HG03432 (cell line): ENCODE measurements at regions not wholly inside any gene's neighbourhood (a gene's known extent, or its start where the extent isn't known, plus 50 kb on each side); places are given as distances from the start of the nearest gene placed in this dataset.
"Not testable (repeated sequence)": the region's sequence is repeated elsewhere in the genome, so short reads cannot be mapped to it uniquely, and the experiment has no call there.

Source experiments
- ATAC-seq: cut with Tn5 transposase; IDR thresholded peaks from one replicate; pipeline ENCODE4 v1.9.1; 2021; ENCODE audit warnings: mild to moderate bottlenecking, moderate library complexity; ENCODE audit not compliant: unreplicated experiment

DNA sequence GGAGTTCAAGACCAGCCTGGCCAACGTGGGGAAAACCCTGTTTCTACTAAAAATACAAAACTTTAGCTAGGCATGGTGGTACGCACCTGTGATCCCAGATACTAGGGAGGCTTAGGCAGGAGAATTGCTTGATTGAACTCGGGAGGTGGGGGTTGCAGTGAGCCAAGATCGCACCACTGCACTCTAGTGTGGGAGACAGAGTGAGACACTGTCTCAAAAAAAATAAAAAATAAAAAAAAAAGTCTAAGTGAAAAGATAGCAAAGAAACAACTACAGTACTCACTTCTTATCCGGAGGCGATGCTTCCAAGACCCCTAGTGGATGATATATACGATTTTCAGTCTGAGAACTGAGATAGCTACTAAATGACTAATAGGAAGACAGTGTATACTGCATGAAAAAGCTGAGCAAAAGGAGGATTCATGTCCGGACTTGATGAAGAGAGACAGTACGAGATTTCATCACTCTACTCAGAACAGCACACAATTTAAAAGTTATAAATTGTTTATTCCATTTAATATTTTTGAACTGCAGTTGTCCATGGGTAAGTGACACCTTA is 138.7 kb upstream of the GOLGA6L6 start:
- ATAC-seq: not testable (repeated sequence)

DNA sequence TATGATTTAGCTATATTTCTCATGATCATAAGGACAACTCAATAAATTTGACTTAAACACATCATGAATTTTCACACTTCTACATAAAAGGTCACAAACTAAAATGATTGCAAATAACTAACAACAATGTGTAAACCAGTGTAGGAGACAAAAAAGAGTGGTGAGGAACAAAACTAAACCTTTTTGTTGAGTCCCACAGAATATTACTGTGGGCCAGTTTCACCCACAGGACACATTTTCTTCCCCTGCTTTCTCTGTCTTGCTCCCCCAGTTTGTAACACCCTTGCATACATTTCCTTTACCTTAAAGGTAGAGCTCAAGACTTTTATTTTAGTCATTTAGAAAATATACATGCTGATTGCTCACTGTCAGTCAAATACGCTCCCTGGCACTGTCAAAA is 130.9 kb upstream of the GOLGA6L6 start:
- no peak for ATAC-seq

DNA sequence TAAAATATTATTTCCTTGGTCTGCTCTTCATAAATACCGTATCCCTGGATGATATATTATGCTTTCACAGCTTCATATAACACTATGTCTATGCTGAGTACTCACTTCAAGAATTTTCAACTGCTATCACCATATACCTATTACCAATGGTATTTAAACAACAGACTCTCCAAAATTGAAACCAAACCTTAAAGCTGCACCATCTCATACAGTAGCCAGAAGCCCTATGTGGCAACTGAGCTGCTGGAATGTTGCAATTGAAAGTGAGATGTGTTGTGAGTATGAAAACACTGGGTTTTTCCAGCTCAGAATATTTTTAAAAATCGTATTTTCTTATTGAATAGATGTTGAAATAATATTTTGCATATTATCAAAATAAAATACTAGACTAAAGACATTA is 130.1 kb upstream of the GOLGA6L6 start:
- ATAC-seq: no peak

DNA sequence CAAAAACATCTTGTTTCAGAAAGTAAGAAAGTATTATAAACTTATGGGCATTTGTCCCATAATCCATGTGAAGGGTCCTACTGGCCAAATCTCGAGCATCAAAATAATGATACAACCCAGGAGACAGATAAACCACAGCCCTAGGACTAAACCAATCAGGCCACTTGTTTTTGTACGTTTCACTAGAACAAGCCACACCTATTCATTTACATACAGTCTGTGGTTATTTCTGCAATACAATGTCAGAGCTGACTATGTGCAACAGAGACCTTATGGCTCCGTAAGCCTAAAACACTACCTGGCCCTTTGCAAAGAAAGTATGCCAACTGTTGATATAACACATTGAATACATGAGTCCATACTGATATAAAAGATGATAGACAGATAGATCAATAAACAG is 124.8 kb upstream of the GOLGA6L6 start:
- ATAC-seq: not testable (repeated sequence)

DNA sequence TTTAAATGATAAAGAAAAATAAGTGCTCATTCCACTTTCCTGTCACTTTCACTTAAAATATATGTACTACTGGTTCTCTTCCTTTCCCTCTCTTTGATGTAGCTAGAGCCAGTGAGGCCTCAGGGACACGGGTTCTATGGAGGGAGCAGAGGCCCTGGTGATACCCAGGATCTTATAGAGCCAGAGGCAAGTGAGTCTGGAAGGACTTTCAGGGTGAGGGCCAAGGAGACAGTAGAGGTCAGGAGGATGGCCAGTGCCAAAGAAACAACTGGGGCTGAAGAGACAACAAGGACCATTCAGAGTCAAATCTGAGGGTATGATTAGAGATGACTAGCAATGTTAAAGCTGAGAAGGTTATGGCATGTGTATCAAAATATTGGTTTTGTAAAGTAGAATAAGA is 124.1 kb upstream of the GOLGA6L6 start:
- no peak for ATAC-seq

DNA sequence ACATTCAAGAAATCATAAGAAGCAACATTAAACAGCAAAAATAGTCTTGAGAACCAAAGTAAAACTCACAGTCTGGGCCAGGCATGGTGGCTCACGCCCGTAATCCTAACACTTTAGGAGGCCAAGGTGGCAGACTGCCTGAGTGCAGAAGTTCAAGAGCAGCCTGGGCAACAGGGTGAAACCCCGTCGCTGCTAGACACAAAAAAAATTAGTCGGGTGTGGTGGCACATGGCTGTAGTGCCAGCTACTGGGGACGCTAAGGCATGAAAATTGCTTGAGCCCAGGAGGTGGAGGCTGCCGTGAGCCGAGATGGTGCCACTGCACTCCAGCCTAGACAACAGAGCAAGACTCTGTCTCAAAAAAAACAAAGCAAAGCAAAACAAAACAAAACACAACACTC is 117.7 kb upstream of the GOLGA6L6 start:
- no peak for ATAC-seq

DNA sequence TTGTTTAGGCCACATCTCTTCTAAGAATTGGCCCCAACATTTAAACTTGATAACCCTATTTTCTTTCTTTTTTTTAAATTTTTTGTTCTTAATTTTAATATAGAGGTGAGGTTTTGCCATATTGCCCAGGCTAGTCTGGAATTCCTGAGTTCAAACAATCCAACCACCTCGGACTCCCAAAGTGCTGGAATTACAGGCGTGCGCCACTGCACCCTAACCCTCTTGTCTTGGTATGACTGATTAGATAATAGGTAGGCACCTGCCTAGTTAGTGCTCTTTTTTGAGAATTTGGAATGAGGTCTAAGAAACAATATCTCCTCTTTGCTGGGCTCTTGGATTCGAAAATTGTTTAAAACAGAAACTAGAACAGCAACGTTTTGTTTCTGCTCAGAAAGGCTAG is 116.4 kb upstream of the GOLGA6L6 start:
- ATAC-seq: no peak

DNA sequence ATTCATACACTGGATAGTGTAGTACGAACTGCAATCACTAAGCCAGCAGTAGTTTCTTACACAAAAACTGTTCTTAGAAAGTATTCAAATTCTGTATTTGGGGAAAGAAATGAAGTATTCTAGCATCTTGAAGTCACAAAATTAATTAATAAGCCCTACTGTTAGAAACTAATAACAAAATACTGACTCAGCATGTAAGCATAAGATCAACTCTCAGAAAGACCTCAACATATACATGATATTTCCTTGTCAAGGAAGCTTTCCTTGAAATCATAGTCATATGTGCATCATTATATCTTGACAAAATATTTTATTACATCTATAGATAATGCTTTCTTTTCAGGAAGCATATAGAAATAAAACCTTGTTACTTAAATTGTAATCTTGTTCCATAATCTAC is 115.5 kb upstream of the GOLGA6L6 start:
- ATAC-seq: no peak

DNA sequence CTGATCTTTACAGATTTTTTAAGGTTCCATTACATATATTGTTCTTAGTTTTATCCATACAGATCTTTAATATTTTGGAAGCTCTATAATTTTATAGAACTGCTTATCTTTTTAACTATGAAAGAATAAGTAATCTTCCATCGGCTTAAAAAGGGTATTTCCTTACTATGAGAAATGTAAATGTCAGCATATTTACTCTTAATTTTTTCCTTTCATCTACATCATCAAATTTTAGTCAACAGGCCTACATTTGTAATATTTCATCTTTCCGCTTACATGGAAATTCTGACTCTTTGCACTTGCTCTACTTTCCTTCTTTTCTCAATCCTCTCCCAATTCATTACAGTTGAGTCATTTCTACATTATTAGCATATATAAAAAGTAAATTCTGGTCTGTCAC is 111.3 kb upstream of the GOLGA6L6 start:
- no peak for ATAC-seq

DNA sequence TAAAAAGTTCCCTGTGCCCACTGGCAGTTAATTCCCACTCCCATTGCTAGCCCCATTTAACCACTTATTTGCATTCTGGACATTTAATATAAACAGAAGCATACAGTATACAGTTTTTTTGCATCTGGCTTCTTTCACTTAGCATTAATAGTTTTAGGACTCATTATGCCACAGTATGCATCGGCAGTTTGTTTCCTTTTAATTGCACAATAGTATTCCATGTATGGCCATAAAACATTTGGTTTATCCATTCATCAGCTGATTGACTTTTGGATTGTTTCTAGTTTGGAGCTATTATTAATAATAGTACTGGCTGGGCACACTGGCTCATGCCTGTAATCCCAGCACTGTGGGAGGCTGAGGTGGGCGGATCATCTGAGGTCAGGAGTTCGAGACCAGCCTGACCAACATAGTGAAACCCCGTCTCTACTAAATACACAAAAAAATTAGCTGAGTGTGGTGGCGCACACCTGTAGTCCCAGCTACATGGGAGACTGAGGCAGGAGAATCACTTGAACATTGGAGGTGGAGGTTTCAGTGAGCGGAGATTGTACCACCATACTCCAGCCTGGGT is 106.9 kb upstream of the GOLGA6L6 start:
- not testable (repeated sequence) for ATAC-seq

DNA sequence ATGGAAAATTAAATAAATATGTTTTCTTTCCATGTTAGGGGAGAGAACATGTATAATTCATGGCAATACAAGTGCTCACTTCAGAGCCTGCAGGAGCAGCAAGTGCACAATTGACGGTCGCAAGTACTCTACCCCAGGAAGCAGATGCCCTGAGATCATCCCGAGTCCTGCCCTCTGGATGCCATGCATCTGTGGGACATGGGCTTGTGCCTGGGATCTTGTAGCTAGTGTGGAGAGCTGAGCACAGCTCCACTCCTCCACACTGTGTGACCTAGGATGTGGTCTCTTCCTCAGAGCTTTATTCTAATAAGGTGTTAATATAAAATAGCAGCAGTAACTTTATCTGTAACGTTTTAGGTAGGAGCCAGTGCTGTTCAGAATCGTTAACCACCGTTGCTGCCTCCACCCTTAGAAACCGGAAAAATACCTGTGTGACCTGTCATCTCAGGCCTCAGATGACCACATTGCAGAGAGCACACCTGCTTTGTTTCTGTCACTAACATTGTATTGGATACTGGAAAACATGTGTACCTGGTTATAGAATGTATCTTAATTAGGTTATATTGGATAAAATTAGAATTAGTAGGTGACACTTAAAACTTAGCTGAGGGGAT is 105.0 kb upstream of the GOLGA6L6 start:
- ATAC-seq: no peak

DNA sequence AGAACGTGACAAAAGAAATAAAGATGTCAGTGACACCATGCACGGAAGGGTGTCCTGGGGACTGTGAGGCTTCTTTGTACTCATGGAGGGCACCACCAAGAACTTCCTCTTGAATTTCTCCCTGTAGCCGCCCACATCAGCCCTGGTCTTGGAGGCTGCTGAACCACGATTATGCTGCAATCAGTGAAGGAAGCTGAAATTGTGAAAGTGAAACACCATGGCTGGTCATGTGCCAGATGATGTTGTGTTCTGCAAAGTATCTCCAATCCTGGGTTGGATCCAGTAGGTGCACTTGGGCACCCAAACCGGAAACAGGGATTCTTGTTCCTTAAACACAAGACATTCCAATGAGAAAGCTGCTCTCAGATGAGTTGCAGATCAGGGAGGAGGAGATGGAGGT is 104.4 kb upstream of the GOLGA6L6 start:
- peak; percentile 41 for ATAC-seq

DNA sequence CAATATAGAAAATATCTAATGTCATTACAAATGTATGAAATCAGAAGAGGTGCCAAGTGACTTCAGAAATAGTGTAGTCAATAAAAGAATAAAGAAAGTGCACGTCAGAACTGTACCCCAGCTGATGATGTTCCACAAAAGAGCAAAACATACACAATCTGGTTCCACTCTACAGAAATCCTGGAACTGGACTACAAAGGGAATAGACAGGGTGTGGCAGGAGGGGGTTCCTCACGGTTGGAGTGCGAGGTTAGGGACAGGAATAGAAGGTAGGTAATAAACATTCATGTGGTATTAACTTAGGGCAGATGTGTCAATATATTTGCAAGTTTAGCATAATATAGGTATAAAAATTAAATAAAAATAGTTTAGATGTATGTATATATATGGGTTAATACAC is 103.3 kb upstream of the GOLGA6L6 start:
- no peak for ATAC-seq

DNA sequence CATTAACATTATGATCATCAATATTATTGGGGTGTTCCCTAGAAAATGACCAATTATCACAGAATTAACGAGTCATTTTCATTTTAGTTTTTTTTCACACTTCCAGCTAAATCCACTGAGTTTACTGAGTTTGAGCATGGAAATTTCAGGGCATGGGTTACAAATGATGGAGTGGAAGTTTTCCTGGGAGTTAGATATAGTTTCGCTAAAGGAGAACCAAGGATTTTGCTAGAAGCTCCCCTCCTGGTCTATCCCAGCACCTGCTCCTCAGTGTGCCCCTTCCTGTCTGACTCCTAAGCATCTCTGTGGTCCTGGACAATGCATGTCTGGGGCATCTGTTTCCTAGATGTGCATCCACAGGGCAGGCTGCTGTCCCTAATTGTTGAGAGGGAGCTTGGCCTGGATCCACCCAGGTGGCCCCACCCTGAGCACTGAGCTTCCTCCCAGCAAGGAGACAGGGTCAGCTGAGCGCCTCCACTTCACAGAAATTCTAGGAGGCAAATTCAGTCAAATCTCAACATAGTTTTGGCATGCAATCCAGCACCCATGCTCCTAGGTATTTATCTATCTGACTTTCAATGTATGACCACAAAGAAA is 102.3 kb upstream of the GOLGA6L6 start:
- ATAC-seq: no peak

DNA sequence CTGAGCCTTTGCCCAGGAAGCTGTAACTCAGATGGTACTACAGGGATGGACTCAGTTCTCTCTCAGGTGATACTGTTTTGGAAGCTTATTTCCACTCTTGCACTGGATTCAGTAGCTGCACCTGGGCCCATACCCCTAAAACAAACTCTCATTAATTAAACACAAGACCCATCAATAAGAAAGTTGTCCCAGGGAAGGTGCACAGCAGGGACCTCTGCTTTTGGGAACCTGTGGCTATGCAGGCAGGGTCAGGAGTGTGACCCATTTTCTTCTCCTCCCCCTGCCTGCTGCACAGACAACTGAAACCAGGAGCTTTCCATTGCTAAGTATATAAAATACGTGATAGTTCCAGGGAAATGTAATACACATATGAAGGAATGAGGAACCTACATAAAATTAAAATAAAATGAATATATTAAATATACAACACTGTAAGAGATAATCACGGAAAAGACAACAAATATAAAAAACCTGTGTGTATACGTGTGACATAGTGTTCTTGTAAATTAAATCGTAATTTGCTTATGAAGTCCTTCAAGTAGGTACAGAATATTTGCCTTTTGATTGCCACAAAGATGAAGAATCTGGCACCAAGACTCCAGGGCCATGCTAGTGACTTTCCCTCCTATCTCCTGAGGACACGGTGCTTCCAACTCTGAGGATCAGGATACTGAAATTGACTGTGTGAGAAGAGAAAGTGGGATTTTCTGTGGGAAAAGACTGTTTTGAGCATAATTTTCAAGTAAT is 101.6 kb upstream of the GOLGA6L6 start:
- ATAC-seq: no peak

DNA sequence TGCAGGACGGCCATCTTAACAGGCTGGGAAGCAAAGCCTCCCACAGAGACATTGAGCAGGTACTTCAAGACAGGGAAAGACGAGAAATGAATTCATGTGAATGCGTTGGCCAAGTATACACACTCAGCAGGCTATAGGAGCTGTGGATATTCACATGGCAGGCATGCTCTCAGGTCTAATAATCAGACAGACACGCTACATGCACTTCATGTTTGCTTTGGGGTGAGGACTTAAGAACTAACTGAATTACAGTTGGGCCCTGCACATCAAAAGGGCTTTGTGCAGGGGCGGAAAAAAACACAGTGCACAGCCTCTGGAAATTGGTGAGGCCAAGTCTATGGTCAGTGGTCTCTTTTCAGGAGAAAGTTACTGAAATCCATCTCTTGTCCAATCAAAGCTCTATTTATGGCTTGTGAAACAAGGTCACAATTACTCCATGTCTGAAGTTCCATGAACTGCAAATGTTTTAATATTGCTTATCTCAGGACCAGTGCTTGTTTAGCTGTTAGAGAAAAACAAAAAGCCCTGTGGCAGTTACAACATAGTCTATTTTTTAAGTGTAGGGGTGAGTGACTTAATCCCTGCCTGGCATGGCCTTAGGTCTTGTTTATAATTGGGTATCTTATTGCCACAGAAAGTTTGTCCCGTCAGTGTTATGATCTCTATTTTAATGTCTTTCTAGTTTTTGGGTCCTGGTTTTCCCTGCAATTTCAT is 100.6 kb upstream of the GOLGA6L6 start:
- ATAC-seq: no peak

DNA sequence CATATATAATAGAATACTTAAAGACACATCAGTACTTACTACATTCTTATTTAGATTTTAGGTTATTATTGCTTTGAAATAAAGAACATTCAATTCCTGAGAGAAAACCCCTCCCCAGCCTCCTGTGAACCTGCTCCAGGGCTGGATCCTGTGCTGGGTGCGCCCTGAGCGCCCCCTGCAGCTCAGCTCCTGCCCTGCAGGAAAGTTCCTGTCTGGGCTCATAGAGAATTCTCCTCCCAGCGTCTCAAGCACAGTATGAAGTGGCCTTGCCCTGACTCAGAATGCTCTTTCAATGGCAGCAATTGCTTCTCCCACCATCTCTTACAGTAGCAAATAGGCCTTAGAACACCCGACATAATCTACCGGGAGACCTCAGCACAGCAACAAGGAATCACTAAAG is 98.8 kb upstream of the GOLGA6L6 start:
- peak; percentile 65 for ATAC-seq

DNA sequence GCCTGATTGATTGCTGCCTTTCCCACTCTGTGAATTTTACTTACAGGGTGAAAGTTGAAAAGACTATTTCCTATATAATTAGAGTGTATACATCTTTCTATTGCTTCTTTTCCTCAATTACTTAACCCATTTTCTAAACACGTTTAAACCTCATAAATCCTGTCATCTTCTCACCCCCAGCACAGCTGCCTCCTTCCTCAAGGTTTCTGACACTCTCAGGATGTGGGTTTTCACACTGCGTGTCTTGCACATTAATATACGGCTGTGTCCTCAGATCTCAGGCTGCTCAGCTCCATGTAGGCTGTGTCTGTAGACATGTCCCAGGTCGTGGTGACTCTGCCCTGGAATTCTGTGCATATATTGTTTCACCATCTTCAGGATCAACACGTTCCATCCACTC is 97.6 kb upstream of the GOLGA6L6 start:
- ATAC-seq: not testable (repeated sequence)

DNA sequence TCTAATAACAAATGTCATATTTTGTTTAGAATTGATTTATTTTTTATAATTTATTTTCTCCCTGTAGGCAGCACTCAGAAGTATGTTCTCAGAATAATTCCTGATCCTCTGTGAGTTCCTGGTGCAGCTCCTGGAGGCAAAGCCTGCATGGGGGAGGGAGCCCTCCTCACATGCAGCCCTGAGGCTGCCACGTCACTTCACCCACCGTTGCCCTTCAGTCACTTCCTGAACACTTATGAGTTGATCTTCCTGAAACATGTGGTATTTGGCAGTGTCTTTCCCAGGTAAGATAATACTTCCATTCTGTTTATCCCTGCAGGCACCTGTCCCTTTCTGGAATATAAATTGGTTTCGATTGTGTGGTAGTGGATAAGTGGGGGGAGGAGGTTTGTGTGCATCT is 95.9 kb upstream of the GOLGA6L6 start:
- ATAC-seq: peak; percentile 50

DNA sequence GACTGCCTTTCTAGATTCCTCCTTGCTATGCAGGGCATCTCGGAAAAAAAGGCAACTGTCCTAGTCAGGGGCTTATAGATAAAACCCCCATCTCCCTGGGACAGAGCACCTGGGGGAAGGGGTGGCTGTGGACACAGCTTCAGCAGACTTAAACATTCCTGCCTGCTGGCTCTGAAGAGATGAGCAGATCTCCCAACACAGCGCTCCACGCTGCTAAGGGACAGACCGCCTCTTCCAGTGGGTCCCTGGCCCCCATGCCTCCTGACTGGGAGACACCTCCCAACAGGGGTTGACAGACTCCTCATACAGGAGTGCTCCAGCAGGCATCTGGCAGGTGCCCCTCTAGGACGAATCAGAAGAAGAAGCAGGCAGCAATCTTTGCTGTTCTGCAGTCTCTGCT is 87.9 kb upstream of the GOLGA6L6 start:
- not testable (repeated sequence) for ATAC-seq

DNA sequence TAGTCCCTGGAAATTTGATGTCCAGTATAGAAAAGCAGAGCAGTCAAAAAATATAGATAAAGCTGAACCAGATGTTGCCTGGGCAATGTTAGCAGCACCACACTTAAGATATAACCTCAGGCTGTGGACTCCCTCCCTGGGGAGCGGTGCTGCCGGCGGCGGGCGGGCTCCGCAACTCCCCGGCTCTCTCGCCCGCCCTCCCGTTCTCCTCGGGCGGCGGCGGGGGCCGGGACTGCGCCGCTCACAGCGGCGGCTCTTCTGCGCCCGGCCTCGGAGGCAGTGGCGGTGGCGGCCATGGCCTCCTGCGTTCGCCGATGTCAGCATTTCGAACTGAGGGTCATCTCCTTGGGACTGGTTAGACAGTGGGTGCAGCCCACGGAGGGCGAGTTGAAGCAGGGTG is 86.9 kb upstream of the GOLGA6L6 start:
- ATAC-seq: not testable (repeated sequence)
